ENCODE measurements at regions not wholly inside any gene's neighbourhood (a gene's known extent, or its start where the extent isn't known, plus 50 kb on each side); places are given as distances from the start of the nearest gene placed in this dataset.

DNA sequence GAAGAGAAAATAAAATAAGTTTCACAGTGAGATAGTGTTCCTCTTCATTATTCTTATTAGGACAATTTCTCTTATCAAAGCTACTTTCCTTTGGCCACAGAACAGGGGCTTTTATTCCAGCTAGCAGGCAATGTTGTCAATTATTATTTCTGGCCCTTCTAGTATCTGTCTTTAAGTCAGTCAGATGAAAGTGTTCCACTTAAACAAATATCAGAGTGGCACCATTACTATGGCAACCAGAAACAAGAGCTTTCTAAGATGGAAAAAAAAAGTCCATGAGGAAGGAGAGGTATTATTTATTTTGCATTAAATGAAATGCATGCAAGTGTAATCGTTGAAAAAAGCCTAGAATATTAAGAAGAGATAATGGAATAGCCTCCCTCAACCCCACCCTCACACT lies 426.4 kb downstream of the TUSC7 start:
- intact Hi-C loops (cut with DNase I), result no loop called here
- DNase-seq, result no peak

DNA sequence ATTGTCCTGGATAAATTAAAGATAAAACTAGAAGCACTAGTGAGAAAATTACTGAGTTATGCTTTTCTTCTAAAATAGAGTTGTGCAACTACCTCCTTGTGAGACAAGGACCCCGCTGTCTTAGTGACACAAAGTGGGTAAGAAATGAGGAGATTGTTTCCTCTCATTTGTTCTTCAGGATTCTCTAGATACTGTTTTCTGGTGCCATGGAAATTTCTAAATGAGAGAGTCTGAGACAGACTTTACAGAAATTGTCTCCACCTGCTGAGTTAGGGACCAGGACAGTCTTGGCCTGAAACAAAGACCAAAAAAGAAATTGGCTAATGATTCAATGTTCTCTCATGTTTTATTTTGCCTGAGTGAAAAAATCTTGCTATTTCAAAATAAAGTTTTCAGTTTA lies 427.5 kb downstream of the TUSC7 start:
- DNase-seq, result no peak
- intact Hi-C loops (cut with DNase I), result no loop called here

DNA sequence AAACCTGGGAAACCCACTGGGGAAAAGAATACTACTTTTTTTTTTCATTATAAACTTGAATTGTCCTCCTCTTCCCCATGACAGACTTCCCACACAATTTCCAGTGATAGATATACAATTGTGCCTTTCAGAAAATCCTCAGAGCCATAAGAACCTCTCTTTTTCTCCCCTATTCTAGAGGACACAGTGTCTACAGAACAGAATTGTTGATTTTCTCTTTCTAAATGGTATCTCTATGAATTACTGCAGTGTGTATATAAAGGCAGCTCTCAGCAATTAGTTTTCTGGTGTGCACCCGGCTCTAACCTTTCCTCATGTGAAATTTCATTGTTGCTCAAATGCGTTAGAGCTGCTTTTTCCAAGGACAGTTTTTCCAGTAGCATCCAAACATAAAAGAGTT lies 430.1 kb downstream of the TUSC7 start:
- intact Hi-C loops (cut with DNase I), result no loop called here
- DNase-seq, result no peak

DNA sequence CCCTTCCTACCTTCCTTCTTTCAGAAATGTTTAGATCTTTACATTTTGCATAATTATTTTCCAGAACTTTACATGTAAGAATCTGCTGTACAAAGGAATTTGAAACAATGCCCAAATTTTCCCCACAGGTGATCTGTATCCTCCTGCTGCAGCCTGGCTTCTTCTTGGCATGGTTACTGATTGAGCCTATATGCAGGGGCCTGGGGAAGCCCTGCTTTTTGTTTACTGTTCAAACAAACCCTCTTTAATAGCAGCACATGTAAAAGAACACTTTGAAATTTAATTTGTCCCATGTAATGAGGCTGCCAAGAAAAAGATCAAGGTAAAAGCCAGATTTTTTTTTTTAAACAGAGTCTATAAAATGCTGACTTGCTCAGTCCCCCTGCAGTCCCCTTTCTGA lies 432.2 kb downstream of the TUSC7 start:
- intact Hi-C loops (cut with DNase I), result no loop called here
- DNase-seq, result no peak

DNA sequence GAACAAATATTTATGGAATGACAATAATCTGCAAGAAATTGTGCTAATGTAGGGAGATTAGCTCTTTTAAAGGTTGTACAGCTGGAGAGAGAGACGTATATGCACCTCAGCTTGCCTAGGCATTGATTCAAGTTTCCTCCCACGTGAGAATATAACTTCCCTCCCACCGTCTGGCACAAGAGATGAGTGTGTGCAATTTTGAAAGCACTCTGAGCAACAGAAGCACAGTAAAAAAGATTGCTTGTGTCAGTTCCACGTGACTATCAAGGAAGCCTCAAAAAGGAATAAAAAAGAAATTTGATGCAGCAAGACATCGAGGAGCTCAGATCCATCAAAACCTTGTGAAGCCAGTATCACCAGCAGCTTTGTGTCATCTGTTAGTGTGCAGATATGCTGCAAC lies 435.3 kb downstream of the TUSC7 start:
- peak in 22 of 42 donors; percentile 12 to 75 (median 44) for DNase-seq
- intact Hi-C loops (cut with DNase I), result no loop called here

DNA sequence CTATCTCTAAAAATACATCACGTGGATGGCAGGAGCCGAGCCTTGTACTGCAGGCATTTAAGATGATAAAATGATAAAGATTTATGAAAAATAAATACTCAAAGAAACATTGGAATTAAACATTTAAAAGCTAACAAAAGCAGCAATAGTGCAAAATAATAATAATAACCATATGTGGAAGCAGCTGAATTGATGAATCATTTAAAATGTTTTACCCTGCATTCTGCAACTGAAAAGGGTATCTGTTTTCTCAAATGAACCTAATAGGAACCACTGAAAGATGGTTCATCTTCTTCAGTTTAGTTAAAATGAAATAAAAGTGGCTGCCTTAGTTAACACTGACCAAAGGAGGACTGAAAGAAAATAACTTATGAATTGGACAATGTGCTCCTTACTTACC lies 436.1 kb downstream of the TUSC7 start:
- DNase-seq, result no peak

DNA sequence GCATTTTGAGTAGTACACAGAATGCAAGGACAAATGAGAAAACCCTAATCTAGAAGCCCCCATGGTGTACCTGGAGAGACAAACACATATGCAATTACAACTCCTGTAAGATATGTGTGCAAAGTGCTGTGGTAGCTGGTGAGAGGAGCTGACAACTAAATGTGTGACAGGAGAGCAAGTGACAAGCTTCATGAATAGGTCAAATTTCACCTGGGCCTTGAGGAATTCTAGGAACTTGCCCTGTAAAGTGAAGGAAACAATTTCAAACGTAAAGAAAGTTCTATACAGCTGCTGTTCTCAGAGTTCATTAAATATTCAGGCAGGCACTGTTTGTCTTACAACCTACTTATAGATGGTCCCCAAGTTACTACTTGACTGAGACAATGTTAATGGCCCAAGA lies 437.0 kb downstream of the TUSC7 start:
- DNase-seq, result no peak
- intact Hi-C loops (cut with DNase I), result no loop called here

More for the DNA sequence above, 436.1 kb downstream of the TUSC7 start:
- intact Hi-C loops (cut with DNase I), result no loop called here

DNA sequence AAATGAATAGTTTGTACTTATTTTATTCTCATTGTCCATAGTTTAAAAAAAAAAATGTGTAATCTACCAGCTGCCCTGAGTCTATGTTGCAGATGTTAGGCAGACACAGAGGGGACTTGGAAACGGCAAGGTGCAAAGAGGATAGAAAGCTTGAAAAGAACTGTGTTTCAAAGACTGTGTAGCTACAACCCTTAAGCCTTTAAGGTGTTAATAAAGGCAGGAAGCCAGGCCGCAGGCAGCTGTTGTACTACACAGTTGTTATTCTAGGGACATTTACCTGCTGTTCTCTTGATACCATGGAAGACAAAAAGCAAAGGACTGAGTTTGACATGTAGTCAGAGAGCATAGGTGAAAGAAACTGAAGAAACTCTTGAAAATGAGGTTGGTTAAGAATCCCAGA lies 440.0 kb downstream of the TUSC7 start:
- no peak for DNase-seq
- intact Hi-C loops (cut with DNase I), result no loop called here

DNA sequence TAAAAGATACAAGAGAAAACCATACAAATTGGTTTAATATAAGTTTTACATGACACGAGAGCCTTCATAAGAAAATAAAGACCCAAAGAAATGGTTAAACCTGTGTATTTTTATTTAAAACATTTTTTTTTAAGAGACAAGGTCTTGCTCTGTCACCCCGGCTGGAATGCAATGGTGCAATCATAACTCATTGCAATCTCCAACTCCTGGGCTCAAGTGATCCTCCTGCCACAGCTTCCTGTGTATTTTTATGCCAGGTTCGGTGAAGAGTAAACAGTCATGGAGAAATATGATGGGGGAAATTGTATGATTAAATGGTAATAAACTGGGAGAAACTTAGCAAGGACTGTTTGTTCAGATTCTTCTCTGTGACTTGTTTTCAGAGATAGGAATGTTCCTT lies 441.0 kb downstream of the TUSC7 start:
- intact Hi-C loops (cut with DNase I), result no loop called here
- no peak for DNase-seq

DNA sequence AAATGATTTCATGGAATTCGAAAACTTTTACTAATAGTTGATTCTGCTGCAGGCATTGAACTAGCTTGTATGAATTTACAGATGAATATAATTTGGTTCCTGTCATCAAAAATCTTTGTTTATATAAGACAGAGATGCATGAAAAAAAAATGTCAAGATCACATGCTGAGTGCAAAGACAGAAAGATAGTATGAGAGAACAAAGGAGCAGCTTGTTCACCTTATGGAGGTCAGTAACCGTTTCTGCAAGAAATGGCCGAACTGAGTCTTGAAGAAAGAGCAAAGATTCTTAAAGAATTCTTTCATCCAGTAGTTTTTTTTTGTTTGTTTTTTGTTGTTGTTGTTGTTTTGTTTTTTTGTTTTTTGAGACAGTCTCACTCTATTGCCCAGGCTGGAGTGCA lies 450.6 kb downstream of the TUSC7 start:
- intact Hi-C loops (cut with DNase I), result no loop called here
- DNase-seq, result no peak

DNA sequence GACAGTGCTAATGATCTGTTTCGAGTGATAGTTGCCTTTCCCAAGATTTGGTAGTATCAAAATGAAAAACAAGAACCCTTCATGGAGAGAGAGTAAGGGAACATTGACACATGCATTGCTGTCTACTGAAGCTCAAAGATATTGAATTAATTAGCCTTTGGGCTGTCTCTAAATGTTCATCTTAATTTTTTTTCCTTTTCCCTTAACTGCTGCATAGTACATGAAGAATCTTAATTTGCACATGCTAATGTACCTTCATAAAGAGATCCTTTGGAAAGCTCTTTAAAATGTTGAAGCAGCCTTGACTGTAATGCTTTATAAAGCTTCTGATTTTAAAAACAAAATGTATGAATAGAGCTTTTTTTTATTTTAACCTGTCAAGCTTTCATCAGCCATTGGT lies 452.2 kb downstream of the TUSC7 start:
- DNase-seq, result no peak
- intact Hi-C loops (cut with DNase I), result no loop called here

DNA sequence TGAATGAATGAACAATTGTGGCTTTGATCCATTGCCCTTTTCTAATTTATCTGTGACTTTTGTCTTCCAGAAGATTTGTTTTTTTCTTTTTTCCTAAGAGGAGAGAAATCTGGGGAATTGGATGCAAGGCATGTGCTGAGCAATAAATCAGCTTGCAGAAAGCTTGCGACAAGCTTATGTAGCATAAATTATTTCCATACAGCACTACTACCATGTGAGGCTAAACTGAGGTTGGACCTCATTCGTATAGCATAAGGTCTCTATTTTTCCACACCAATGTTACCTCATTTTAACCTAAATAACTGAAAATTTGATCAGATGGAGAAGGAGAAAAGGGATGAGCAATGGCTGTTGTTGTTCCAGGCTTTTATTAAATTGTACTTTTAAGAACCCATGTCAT lies 455.6 kb downstream of the TUSC7 start:
- intact Hi-C loops (cut with DNase I), result no loop called here
- no peak for DNase-seq

DNA sequence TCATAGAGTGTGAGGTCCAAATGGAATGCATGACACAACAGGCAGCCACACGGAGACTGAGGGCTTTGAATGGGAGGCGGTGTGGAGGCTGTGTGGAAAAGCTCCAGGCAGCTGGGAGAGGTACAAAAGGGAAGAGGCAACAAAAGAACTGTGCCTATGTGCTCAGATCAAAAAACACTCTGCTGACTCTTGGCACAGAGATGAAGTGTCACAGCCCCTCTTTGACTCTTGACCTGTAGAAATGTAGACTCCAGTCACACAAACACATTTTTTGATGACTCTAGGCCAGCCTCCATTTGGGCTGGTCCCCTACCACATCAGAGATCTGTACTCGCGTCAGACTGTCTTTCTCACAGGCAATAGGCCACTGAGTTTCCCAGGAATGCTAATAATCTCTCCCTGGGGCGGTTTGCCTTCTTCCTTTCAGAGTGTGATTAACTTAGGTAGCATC lies 456.0 kb downstream of the TUSC7 start:
- intact Hi-C loops (cut with DNase I), result no loop called here
- DNase-seq, result no peak

DNA sequence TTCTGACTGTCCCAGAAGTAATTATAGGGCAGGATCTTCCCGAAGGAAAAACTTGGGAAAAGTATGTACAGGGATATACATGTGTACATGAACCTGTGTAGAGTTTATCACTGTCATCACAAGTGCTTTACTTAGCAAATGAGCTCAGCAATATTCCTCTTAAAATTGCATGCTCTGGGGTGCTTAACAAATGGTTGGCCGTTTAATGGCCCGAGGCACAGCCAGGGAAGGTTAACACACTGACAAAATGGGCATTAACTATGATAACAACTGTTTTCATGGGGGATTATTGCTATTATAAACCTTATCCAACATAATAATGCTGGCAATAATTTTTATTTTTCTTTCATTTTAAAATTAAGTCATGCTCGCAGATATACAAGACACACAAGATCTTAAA lies 459.3 kb downstream of the TUSC7 start:
- no peak for DNase-seq
- intact Hi-C loops (cut with DNase I), result no loop called here

DNA sequence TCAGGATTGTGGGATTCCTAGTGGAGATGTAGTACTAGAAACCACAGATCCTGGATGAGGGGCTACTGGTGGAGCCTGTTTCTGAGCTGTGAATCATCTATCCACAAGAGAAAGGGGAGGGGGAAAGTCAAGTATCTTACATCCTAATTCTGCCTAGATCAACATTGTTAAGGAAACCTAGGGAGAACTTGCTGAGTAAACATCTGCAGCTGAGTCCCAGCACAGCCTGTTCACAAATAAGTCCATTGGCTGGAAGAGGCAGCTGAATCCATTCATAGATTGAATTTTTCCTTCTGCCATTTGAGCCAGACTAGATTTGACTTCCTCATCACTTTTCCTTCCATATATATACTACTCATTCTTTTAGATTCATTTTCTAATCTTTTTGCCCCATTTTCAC lies 460.5 kb downstream of the TUSC7 start:
- DNase-seq, result no peak
- intact Hi-C loops (cut with DNase I), result no loop called here

DNA sequence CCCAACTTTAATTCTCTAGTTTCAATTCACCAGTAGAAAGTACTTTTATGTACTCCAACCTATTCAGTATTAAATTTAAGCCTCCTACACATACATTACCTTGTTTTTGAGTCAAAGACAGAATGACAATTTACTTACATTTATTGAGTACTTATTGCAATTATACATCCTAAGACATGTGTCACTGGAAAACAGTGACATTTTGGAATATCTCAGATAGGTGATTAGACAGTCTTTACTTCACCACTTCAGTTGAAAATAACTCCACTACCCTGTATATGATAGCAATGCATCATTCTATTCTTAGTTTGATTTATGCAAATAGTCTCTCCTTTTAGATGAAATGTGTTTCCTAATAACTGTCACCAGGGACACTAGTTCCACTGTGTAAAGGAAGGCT lies 461.5 kb downstream of the TUSC7 start:
- intact Hi-C loops (cut with DNase I), result no loop called here
- DNase-seq, result no peak

DNA sequence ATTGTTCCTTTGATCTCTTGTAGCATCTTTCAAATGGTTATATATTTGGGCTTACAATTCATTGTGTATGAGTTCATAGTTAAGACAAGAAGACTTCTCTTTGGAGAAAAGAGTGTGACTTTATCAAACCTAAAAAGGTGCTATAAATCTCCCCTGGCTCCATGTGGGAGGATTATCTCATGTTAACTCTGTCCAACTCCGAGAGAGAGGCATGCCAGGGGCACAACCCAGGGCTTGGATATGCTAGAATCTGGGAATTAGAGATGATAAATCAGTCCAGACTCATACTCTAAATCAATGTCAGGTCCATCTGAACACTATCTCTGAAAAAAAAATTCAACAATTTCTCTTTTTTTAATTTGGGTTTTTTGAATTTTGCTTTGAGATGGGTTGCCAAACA lies 462.8 kb downstream of the TUSC7 start:
- DNase-seq, result no peak

DNA sequence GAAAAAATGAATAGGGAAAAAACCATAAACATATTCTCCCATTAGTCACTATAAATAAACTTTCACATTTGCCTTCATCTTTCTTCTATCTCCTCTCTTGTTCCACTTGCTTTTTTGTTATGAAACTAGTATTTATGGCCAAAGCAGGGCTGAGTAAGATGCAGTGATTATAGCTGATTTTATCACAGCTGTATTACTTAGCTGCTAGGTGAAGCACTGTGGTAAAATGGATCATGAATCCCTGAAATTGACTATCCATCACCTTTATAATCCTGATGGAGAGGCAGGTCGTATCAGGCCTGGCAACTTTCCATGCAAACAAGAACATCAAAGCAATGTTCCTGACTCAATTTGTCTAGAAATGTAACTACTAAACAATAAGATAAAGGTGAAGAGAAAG lies 471.6 kb downstream of the TUSC7 start:
- DNase-seq, result no peak
- intact Hi-C loops (cut with DNase I), result no loop called here

More for the DNA sequence above, 462.8 kb downstream of the TUSC7 start:
- intact Hi-C loops (cut with DNase I), result no loop called here

DNA sequence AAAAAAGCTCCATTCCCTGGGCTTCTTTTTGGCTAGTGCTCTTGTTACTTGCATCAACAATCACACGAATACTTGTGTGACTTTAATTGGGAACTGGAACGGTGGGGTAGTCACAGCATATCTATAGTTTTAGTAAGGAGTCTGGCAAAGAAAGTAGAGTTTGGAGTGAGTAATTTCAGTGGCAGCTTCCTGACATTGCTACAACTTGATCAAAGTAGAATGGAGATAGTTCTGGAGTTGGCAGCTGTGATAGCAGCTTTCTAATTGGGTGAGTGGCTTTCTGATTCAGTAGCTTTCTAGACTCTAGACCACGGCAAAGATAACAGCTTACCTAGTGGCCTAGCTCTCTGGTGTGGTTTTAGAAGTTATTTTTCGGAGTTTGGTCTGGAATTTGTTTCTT lies 475.0 kb downstream of the TUSC7 start:
- intact Hi-C loops (cut with DNase I), result no loop called here
- no peak for DNase-seq

DNA sequence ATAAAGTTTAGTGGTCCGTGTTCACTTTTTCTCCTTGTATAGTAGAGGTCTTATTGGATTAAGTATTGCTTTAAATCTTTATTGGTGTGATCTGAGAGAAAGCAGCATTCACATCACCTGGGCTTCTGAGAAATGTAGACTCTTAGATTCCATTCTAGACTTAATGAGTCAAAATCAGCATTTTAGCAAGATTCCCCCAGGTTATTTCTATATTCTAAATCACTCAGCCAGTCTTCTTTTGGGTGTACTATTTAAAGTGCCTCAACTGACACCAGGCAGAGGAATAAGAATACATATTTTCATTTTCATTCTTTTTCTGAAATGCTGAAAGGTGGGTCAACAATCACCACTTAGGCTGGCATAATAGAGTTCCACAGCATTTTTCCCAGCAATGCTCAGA lies 481.7 kb downstream of the TUSC7 start:
- intact Hi-C loops (cut with DNase I), result no loop called here
- DNase-seq, result no peak

DNA sequence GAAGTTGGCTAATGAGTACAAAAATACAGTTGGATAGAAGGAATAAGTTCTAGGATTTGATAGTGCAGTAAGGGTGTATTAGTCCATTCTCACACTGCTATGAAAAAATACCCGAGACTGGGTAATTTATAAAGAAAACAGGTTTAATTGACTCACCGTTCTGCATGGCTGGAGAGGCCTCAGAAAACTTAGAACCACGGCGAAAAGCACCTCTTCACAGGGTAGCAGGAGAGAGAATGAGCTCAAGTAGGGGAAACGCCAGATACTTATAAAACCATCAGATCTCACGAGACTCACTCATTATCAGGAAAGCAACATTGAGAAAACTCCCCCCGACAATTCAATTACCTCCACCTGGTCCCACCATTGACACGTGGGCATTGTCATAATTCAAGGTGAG lies 483.3 kb downstream of the TUSC7 start:
- intact Hi-C loops (cut with DNase I), result no loop called here
- DNase-seq, result no peak

DNA sequence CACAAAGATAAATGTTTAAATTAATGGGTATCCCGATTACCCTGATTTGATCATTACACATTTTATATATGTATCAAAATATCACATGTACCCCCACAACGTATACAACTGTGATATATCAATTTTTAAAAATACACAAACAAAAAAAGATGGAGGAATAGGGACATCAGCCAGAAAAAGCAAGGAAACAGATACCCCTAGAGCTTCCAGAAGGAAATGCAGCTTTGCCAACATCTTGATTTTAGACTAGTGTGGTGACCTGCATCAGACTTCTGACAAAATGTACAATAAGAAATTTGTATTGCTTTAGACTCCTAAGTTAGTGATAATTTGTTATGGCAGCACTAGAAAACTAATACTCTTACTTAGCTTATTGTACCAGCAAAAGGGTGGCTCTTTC lies 483.8 kb downstream of the TUSC7 start:
- intact Hi-C loops (cut with DNase I), result no loop called here

More for the DNA sequence above, 483.8 kb downstream of the TUSC7 start:
- DNase-seq, result no peak
